GM19395 (cell line): ENCODE measurements at regions not wholly inside any gene's neighbourhood (a gene's known extent, or its start where the extent isn't known, plus 50 kb on each side); places are given as distances from the start of the nearest gene placed in this dataset.

Experiments
- ATAC-seq: cut with Tn5 transposase; IDR thresholded peaks from one replicate; pipeline ENCODE4 v1.9.1; 2021; ENCODE audit warnings: mild to moderate bottlenecking, moderate library complexity; ENCODE audit not compliant: unreplicated experiment

DNA sequence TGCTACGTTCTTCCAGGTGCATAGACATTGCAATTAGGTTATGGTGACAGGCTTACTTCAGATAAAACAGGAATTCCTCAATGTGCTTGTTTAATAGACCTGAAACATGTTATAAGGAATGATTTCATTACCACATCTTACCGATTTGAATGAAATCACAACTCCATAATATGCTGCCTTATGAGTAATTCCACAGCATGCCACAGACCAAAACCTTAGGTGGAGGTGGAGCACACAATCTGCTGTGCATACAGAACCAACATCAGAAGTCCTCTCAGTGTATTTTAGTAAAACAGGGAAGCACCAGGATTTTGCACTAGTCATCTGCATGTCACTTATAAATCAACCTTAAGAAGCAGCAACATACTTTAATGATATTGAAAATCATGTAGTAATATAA, 148.9 kb upstream of the TSHZ2 start:
- ATAC-seq, result no peak

DNA sequence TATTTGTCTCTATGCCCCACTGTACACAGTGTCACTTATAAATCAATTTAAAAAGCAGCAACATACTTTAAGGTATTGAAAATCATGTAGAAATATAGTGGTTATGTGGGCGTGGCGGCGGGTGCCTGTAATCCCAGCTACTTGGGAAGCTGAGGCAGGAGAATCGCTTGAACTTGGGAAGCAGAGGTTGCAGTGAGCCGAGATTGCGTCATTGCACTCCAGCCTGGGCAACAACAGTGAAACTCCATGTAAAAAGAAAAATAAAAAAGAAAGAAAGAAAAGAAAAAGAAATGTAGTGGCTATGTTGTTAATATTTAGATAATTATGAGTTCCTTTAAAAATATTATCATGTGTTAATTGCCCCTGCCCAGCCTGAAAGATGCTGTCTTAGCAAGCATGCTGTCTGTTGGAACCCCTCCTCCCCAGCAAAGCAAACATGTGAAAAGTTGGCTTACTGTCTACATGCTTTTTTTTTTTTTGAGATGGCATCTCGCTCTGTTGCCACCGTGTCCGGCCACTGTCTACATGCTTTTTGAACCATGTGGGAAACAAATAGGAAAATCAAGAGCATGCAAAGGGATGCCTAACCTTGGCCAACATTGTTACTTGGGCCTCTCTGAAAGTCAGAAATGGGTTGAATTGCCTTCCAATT, 151.4 kb upstream of the TSHZ2 start:
- no peak for ATAC-seq

DNA sequence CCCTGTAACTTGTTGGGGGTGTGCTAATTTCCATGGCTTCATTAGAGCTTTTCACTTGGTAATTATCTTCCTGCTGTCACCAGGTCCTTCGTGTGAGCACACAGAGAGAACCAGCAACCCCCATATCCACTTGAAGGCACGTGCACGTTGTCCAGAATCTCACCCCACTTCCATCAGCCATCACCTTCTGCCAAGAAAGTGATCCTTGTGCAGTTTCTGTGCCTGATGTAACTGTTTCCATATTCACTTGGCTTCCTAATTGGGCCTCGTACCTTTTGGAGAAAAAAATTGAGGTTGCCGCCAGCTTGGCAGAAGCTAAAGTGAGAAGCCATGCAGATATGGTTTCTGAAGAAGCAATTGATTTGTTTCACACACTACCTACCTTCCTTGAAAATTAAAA, 153.7 kb upstream of the TSHZ2 start:
- no peak for ATAC-seq

GRCh38 chr20:52817981-52818380, 154.2 kb upstream of the TSHZ2 start:
- ATAC-seq, result no peak

DNA sequence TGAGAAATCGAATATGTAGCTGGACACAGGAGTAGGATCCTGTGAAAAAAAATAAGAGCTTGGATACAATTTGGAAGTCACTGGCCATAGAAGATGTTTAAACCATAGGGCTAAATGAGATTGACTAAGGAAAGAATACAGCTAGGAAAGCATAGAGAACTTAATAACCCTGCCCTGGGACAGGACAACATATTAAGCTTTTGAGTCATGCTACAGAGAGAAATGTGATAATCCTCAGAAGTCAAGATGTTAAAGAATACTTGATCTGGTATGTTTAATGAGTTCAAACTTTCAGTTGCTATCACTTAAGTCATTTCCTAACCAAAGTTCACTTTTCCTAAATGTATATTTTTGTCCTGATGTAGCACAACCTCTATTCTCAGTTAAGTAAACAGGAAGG, 154.6 kb upstream of the TSHZ2 start:
- no peak for ATAC-seq

DNA sequence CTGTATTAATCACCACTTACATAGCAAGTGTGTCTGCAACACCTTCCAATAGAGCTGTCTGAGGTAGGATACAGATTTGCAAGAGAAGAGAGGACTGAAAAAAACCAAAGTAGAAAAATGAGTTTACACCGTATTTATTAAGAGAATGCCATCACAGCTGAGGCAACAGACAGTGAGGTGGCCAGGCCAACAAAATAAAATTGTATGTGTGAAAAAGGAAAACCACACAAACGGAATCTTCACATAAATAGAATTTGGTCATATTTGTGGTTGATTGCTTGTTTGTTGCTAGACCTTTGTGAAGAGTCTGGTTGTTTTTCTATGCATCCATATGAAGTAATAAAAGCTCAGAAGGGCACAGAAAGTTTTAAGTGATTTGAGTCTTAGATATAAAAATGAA, 157.8 kb upstream of the TSHZ2 start:
- ATAC-seq, result no peak

- no peak for ATAC-seq
Observed at GRCh38 chr20:52812231-52812847, 159.8 kb upstream of the TSHZ2 start.

DNA sequence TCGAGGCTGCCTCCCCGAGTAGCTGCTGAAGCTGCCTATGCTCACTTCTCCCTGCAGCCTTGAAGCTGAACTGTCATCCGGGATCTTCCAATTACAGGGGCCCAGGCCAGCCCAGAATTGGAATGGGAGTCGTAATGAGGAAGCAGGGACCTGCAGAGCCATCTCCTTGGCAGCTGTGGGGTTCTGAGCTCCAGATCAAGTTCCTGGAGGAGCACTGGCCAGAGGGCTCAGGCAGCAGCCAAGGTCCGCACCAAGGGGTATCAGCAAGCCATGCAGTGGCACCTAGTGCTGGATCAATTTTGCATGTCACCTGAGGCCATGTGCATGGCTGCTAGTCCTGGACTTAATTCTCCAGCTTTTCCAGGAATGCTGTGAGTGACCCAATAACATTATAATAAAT, 163.2 kb upstream of the TSHZ2 start:
- ATAC-seq, result no peak

DNA sequence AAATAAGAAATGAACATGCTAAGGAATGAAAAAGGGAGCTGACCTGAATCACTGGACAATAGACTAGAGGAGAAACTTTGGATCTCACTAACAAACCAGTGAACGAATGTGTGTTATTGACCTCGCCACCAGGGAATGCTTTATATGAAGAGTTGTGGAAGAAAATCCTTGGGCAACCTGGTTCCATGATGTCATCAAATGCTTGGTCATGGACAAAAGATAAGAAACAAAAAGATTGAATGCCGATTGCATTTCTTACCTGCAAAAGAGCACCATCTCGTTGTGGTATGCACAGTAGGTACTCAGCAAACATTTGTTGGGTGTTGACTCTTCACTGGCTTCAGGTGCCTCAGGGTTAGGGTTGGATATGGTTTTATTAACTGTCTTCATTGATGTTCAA, 165.2 kb upstream of the TSHZ2 start:
- no peak for ATAC-seq

- no peak for ATAC-seq
Observed at GRCh38 chr20:52805843-52806242, 166.3 kb upstream of the TSHZ2 start.

DNA sequence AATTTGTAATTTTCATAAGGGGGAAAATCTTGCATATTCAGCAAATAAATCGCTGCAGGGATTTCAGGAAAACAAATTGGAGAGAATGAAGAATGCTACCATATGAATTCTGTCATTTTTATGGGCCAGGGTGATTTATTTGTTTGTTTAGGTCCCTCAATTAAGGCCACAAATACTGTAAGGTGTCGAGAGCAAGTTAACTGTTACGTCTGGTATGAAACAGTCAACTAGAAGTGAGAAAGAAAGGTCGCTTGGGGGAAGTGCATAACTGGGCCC, 166.9 kb upstream of the TSHZ2 start:
- ATAC-seq, result no peak

DNA sequence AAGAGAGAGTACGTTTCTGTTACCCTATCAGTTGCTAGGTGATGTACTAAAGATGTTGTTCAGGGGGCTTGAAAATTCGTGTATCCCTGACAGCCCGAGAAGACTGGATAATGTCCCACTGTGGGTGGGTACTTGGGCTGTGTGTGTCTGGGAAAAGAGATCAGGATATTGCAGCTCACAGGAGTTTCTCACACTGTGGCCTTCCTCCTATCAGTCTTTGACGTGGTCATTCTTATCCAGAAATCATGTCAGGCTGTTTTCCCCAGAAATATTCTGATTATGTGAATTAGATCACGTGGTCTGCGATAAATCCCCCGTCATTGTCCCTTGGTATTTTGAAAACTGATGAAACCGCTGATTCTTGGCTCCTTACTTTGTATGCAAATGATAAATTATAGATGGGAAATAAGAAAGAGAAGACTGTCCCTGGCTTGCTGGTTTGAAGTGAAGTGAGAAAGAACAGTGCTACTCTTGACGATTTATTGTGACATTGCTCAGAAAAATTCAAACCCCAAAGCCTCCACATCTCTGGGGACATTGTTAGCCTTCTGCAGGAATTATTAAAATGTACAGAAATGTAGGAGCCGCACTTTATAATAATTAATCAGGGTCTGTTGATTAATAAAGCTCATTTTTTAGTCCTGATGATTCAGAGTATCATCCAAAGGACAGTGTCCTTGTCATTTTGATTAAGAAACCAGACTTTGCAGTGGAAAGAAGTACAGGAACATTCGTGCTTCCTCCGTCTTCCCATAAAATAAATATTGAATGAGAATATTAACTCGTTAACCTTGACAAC, 167.5 kb upstream of the TSHZ2 start:
- ATAC-seq, result no peak

- ATAC-seq, result no peak
Observed at GRCh38 chr20:52801628-52802006, 170.5 kb upstream of the TSHZ2 start.

DNA sequence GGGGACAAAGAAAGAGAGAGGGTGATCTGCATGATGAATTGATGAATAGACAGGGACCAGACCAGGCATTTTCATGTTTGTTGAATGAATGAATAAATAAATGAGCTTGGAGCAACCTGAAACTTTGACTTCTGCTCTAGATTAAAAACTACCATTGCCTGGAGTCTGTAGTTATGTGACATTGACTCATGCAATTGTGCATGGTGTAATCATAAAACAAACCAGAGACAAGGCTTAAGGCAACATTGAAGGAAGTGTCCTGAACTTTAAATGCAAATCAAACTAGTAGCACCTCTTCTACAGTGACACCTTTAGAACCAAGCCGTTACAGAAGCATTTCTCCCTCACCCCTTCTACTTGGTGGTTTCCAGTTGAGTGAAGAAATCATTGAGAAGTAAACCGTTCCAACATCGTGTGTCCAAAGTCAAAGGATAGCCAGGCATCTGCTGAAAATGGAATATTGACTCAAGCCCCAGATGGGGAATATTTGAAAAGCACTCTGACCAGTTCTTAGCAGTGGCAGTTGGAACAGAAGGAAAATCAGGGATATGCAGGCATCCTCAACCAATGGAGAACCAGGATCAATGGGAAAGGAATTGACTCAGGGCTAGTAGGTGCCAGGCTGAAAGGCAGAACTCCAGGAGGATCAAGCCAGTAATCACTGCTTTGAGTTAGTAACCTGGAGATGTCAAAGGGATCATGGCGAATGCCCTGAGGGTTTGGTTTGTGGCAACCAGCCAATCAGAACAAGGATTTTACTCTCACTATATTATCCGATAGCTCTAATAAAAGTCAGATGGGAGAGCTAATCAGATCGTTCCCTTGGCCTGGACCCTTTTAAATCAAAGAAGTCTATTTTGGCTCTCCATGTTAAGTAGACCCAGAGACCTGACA, 171.2 kb upstream of the TSHZ2 start:
- ATAC-seq, result no peak

DNA sequence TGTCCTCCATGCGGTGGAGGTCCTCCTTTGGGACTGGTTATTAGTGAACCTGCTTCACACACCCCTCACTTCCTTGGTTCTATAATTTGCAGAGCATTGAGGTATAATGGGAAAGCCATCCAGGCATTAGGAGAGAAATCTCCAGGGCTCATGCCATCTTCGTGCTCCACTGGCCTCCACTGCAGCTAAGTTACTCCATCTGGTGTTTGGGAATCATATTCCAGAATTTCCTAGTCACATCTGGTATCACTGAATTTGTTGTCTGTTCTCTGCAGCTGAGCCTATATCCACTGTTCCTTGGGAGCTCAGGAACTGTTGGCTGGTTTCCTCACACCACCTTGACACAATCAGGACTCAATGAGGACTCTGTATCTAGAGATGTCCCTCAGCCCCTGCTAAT, 173.0 kb upstream of the TSHZ2 start:
- ATAC-seq, result no peak

GRCh38 chr20:52798124-52798523, 174.0 kb upstream of the TSHZ2 start:
- no peak for ATAC-seq

GRCh38 chr20:52794853-52795252, 177.3 kb upstream of the TSHZ2 start:
- no peak for ATAC-seq

GRCh38 chr20:52793339-52793963, 178.7 kb upstream of the TSHZ2 start:
- ATAC-seq, result no peak

DNA sequence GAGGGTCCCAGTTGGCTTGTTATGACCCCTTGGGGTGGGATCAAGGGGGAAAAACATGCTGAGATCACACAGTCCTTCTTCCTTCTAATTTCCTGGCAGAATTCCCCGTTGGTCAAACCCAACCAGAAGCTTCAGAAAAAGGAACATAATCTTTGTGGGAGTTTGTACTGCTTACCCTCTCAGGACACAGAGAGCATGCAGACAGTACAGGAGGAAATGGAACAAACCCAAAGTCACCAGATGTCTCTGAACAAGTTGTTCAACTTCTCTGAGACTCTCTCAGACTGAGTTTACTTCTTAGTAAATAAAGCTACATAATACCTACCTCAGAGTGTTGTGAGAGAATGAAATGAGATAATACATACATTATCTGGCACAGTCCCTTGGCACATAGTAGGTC, 181.1 kb upstream of the TSHZ2 start:
- ATAC-seq, result no peak

GRCh38 chr20:52789716-52790115, 182.4 kb upstream of the TSHZ2 start:
- ATAC-seq, result no peak

GRCh38 chr20:52787962-52788361, 184.2 kb upstream of the TSHZ2 start:
- no peak for ATAC-seq
